DOHH2 (cell line): ENCODE measurements at regions not wholly inside any gene's neighbourhood (a gene's known extent, or its start where the extent isn't known, plus 50 kb on each side); places are given as distances from the start of the nearest gene placed in this dataset.

ENCODE experiments used
- EZH2phosphoT487 ChIP-seq: fragments of 200-600 bp; sonication (generic); IDR thresholded peaks from 2 replicates; pipeline ENCODE4 v1.6.1; 2017; ENCODE audit warnings: borderline replicate concordance, mild to moderate bottlenecking, antibody characterized with exemption, low read length, moderate library complexity, mixed read lengths
- TF ChIP-seq, protein P1 (sequence below): fragments of 200-600 bp; sonication (generic); IDR thresholded peaks from one replicate; pipeline ENCODE4 v1.5.1; 2014; ENCODE audit warnings: antibody characterized with exemption, mild to moderate bottlenecking, low read depth, low read length; ENCODE audit not compliant: poor library complexity, severe bottlenecking

DNA sequence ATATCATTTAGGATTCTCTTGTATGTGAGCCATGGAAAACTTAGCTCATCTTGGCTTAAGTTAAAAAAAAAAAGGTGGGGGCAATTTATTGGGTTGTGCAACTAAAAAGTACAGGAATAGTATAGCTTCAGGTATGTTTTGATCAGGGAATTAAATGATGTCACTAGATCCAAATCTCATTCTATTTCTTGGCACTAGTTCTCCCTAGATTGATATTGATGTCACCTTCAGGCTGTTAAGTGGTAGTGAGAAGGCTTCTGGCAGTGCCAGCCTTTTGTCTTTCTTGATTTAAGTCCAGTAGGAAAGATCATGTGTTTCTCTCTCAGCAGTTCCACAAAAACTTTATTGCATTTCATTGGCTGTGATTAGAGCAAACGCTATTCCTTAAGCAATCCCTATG, 65.0 kb upstream of the ZBED5 start:
- TF ChIP-seq, protein P1, sequence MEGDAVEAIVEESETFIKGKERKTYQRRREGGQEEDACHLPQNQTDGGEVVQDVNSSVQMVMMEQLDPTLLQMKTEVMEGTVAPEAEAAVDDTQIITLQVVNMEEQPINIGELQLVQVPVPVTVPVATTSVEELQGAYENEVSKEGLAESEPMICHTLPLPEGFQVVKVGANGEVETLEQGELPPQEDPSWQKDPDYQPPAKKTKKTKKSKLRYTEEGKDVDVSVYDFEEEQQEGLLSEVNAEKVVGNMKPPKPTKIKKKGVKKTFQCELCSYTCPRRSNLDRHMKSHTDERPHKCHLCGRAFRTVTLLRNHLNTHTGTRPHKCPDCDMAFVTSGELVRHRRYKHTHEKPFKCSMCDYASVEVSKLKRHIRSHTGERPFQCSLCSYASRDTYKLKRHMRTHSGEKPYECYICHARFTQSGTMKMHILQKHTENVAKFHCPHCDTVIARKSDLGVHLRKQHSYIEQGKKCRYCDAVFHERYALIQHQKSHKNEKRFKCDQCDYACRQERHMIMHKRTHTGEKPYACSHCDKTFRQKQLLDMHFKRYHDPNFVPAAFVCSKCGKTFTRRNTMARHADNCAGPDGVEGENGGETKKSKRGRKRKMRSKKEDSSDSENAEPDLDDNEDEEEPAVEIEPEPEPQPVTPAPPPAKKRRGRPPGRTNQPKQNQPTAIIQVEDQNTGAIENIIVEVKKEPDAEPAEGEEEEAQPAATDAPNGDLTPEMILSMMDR: no peak
- no peak for TF ChIP-seq EZH2phosphoT487
